Testis (tissue), 2 donors: ENCODE measurements at regions not wholly inside any gene's neighbourhood (a gene's known extent, or its start where the extent isn't known, plus 50 kb on each side); places are given as distances from the start of the nearest gene placed in this dataset.

Source experiments
- CTCF ChIP-seq, 3 experiments: fragments of 450-650 bp in 2 of 3; fragments of 200-600 bp in 1 of 3; sonication (generic) in 1 of 3; IDR thresholded peaks; one replicate each; pipeline ENCODE4 v1.5.1; 2016 to 2019; ENCODE audit warnings: antibody characterized with exemption in 3 of 3, mild to moderate bottlenecking in 2 of 3, moderate library complexity in 1 of 3
- POLR2A ChIP-seq: fragments of 450-650 bp; IDR thresholded peaks from one replicate; pipeline ENCODE4 v1.6.1; 2017; ENCODE audit warnings: antibody characterized with exemption, mild to moderate bottlenecking, moderate library complexity

- TF ChIP-seq CTCF (IDR thresholded peaks at IDR 0.05) (no peak), POLR2A (no peak)
Observed at GRCh38 chr12:45601390-45601789, 128.1 kb upstream of the ARID2 start.
